K562 (cell line): ENCODE measurements at regions not wholly inside any gene's neighbourhood (a gene's known extent, or its start where the extent isn't known, plus 50 kb on each side); places are given as distances from the start of the nearest gene placed in this dataset.

Source experiments
- ATAC-seq: fragments of 200-7000 bp; cut with Tn5 transposase; 3 replicates; pipeline ENCODE4 v1.9.1; 2020; ENCODE audit warnings: moderate library complexity
- BruUV-seq: library from RNA; stranded (reverse); fragments of 400-500 nt; replicated peaks from 2 replicates; lab custom pipeline; 2021; lab: Mats Ljungman, UMichigan
- CTCF ChIA-PET: fragments of 300-600 bp; formaldehyde crosslinking; extraction: SDS; loops from one replicate; lab custom pipeline; 2021; ENCODE audit warnings: low intra/inter-chr PET ratio; lab: Yijun Ruan, JAX
- POLR2A ChIA-PET: fragments of 300-600, 350-650 bp; sonication (Branson Sonifier 250); formaldehyde crosslinking; extraction: SDS; loops from one replicate; lab custom pipeline; 2021; ENCODE audit warnings: antibody characterized with exemption, inconsistent platforms; lab: Yijun Ruan, JAX
- DNase-seq, 4 experiments: peaks; one replicate each; pipeline versions ENCODE4 v3.0.0 to v3.0.0-alpha.2; 2011 to 2018; ENCODE audit warnings: low spot score in 3 of 4, mixed read lengths in 3 of 4; ENCODE audit errors: extremely low read depth in 1 of 4
- FAIRE-seq: peaks from 2 replicates; lab custom pipeline; 2011; peaks lifted over from hg19 to GRCh38; lab: Jason Lieb, UNC
- H2AFZ ChIP-seq: 2 replicates; pipeline ENCODE4 v1.6.0; 2011; ENCODE audit warnings: low read depth, low read length, control low read depth, inconsistent platforms
- H3K27ac ChIP-seq: fragments of 200-600 bp; 3 replicates; pipeline ENCODE4 v1.8.0; 2011; ENCODE audit warnings: low read depth, mild to moderate bottlenecking, control low read depth, inconsistent platforms, low read length, moderate library complexity, mixed read lengths; ENCODE audit errors: extremely low read depth
- H3K27me3 ChIP-seq, 2 experiments: fragments of 300-600 bp in 1 of 2; 2 replicates in 1 of 2; 3 replicates in 1 of 2; pipeline versions ENCODE4 v1.6.0 to v1.8.0; 2011; ENCODE audit warnings: inconsistent platforms in 2 of 2, low read length in 2 of 2, mild to moderate bottlenecking in 1 of 2, mixed read lengths in 1 of 2, moderate library complexity in 1 of 2; ENCODE audit not compliant: control insufficient read depth in 2 of 2, insufficient read depth in 2 of 2
- H3K36me3 ChIP-seq: fragments of 300-600 bp; 3 replicates; pipeline ENCODE4 v1.8.0; 2011; ENCODE audit warnings: mild to moderate bottlenecking, low read length, inconsistent platforms; ENCODE audit not compliant: control insufficient read depth, insufficient read depth
- H3K4me1 ChIP-seq, 2 experiments: fragments of 200-600 bp in 1 of 2; replicated peaks in 1 of 2; 2 replicates in 1 of 2; 3 replicates in 1 of 2; pipeline versions ENCODE4 v1.5.1 to v1.8.0; 2011; ENCODE audit warnings: inconsistent platforms in 2 of 2, low read length in 2 of 2, mild to moderate bottlenecking in 1 of 2, mixed read lengths in 1 of 2, moderate library complexity in 1 of 2; ENCODE audit not compliant: control insufficient read depth in 2 of 2, insufficient read depth in 2 of 2
- H3K4me2 ChIP-seq: 2 replicates; pipeline ENCODE4 v1.6.1; 2011; ENCODE audit warnings: low read length, control low read depth, inconsistent platforms, mixed read lengths; ENCODE audit not compliant: insufficient read depth
- H3K4me3 ChIP-seq: fragments of 200-600 bp; sonication (generic), shearing (Covaris generic); 2 replicates; pipeline ENCODE4 v1.5.1; 2016; ENCODE audit warnings: control low read depth, inconsistent platforms
- H3K79me2 ChIP-seq: fragments of 200-600 bp; 3 replicates; pipeline ENCODE4 v1.8.0; 2011; ENCODE audit warnings: low read length, inconsistent platforms; ENCODE audit not compliant: control insufficient read depth, insufficient read depth
- H3K9ac ChIP-seq, 2 experiments: 2 replicates each; pipeline versions ENCODE4 v1.6.0 to v1.6.1; 2011; ENCODE audit warnings: low read depth in 2 of 2, low read length in 2 of 2, control low read depth in 1 of 2, inconsistent platforms in 1 of 2, mild to moderate bottlenecking in 1 of 2, mixed read lengths in 1 of 2; ENCODE audit not compliant: insufficient read depth in 1 of 2
- H3K9me1 ChIP-seq: one replicate; pipeline ENCODE4 v1.6.0; 2011; ENCODE audit warnings: inconsistent platforms, mild to moderate bottlenecking, low read length, moderate library complexity; ENCODE audit not compliant: control insufficient read depth, insufficient read depth
- H3K9me3 ChIP-seq: replicated peaks from 2 replicates; pipeline ENCODE4 v1.5.1; 2011; ENCODE audit warnings: low read depth, low read length, inconsistent platforms; ENCODE audit not compliant: control insufficient read depth, insufficient read depth
- H4K20me1 ChIP-seq: replicated peaks from 2 replicates; pipeline ENCODE4 v1.6.1; 2011; ENCODE audit warnings: low read length, inconsistent platforms, mixed read lengths; ENCODE audit not compliant: control insufficient read depth, insufficient read depth
- BRF1 ChIP-seq: IDR thresholded peaks from 3 replicates; pipeline ENCODE4 v1.6.1; 2011; ENCODE audit warnings: borderline replicate concordance, mild to moderate bottlenecking; ENCODE audit not compliant: insufficient read length; ENCODE audit errors: extremely low read depth
- DMBX1 ChIP-seq: fragments of 250-450 bp; sonication (Bioruptor Pico); IDR thresholded peaks from 2 replicates; pipeline ENCODE4 v1.8.0; 2022; ENCODE audit warnings: inconsistent platforms, mild to moderate bottlenecking, moderate library complexity, borderline replicate concordance
- GMEB1 ChIP-seq: fragments of 250-450 bp; sonication (Bioruptor Pico); IDR thresholded peaks from 2 replicates; pipeline ENCODE4 v1.4.0; 2020; ENCODE audit warnings: mild to moderate bottlenecking
- PBX2 ChIP-seq, 2 experiments: IDR thresholded peaks in 1 of 2; conservative IDR thresholded peaks in 1 of 2; 2 replicates each; pipeline ENCODE4 v1.6.1; 2016; ENCODE audit warnings: low read depth in 2 of 2, mild to moderate bottlenecking in 1 of 2, missing compliant biosample characterization in 1 of 2, missing genetic modification characterization in 1 of 2, moderate library complexity in 1 of 2
- RUNX1 ChIP-seq: sonication (generic); IDR thresholded peaks from 2 replicates; pipeline ENCODE4 v1.6.1; 2016; ENCODE audit warnings: antibody characterized with exemption, low read depth
- SMARCE1 ChIP-seq: fragments of 450-650 bp; IDR thresholded peaks from 2 replicates; pipeline ENCODE4 v1.7.1; 2016; ENCODE audit warnings: mild to moderate bottlenecking
- ZBTB2 ChIP-seq: fragments of 450-650 bp; IDR thresholded peaks from 2 replicates; pipeline ENCODE4 v1.6.1; 2016; ENCODE audit warnings: antibody characterized with exemption
- WGBS: fragments of 100-300 bp; shearing (Covaris generic); methylation state at CpG from one replicate; pipeline ENCODE4 v1.1.6; 2016; ENCODE audit warnings: low coverage, mixed read lengths; ENCODE audit not compliant: insufficient coverage; ENCODE audit errors: missing lambda C conversion rate; 5-methylcytosine and 5-hydroxymethylcytosine counted together
- in situ Hi-C: fragments of 300-500 bp; cut with MboI; formaldehyde crosslinking; loops from 4 replicates; pipeline ENCODE4 v1.15.0; 2018; ENCODE audit warnings: inconsistent platforms, mixed read lengths
- intact Hi-C: fragments of 100-400 bp; cut with micrococcal nuclease; formaldehyde crosslinking; loops from 2 replicates; pipeline ENCODE4 v1.14.2; 2022

GRCh38 chr2:126239320-126239955 lies 416.5 kb upstream of the GYPC start:
- no peaks in the 10 kb centered on the region for H3K36me3 ChIP-seq
- H3K9me3 ChIP-seq = no peaks in the 10 kb centered on the region
- H3K4me1 ChIP-seq = no peaks in the 10 kb centered on the region
- no peaks in the 10 kb centered on the region for H3K79me2 ChIP-seq
- 27% methylated on average over 5 of the region's 5 CpGs for WGBS
- no peak overlapping the region for H2AFZ ChIP-seq
- ATAC-seq (no peak), DNase-seq (no peak), FAIRE-seq (no peak)
- CTCF ChIA-PET = no interaction called here
- no peaks in the 10 kb centered on the region for H3K9me1 ChIP-seq
- no peak overlapping the region for H3K27ac ChIP-seq
- H3K4me3 ChIP-seq = no peak overlapping the region
- no peak overlapping the region for H3K9ac ChIP-seq
- no TSS peak for BruUV-seq
- 0 out of 2 replicates have a peak, but pooled peaks cover 2% of the 10 kb centered on the region for H4K20me1 ChIP-seq
- no peak for TF ChIP-seq GMEB1 (CRISPR knock-in tag)
- in situ Hi-C loops (no loop called here), intact Hi-C loops (no loop called here)
- H3K27me3 ChIP-seq = no peaks in the 10 kb centered on the region
- no peak overlapping the region for H3K4me2 ChIP-seq
- POLR2A ChIA-PET = no interaction called here

- H2AFZ ChIP-seq = no peak overlapping the region
- H3K4me2 ChIP-seq = no peak overlapping the region
- DNase-seq (no peak), ATAC-seq (no peak), FAIRE-seq (no peak)
- 35% methylated on average over 2 of the region's 2 CpGs for WGBS
- CTCF ChIA-PET = no interaction called here
- H3K9me3 ChIP-seq = no peaks in the 10 kb centered on the region
- H3K4me1 ChIP-seq = no peaks in the 10 kb centered on the region
- H3K9me1 ChIP-seq = no peaks in the 10 kb centered on the region
- POLR2A ChIA-PET = no interaction called here
- H3K79me2 ChIP-seq = no peaks in the 10 kb centered on the region
- no peak overlapping the region for H3K27ac ChIP-seq
- no peaks in the 10 kb centered on the region for H3K36me3 ChIP-seq
- no TSS peak for BruUV-seq
- in situ Hi-C loops = no loop called here
- H3K27me3 ChIP-seq = no peaks in the 10 kb centered on the region
- intact Hi-C loops = loop anchor here (10.0 kb wide), 2 partner anchors 114 to 284 kb away; no protein-coding TSS in a partner anchor
- H3K9ac ChIP-seq = no peak overlapping the region
- 0 out of 2 replicates have a peak, but pooled peaks cover 2% of the 10 kb centered on the region for H4K20me1 ChIP-seq
- no peak overlapping the region for H3K4me3 ChIP-seq
- no peak for TF ChIP-seq PBX2 (CRISPR knock-in tag; IDR thresholded peaks at IDR 0.05; ENCODE audit: low read depth)
- TF ChIP-seq PBX2 (tag; conservative IDR thresholded peaks at IDR 0.05; ENCODE audit: low read depth) = no peak
- no peak for TF ChIP-seq BRF1
- no peak for TF ChIP-seq ZBTB2
- TF ChIP-seq RUNX1 = no peak
- TF ChIP-seq SMARCE1 = no peak
- no peak for TF ChIP-seq DMBX1 (CRISPR knock-in tag)
Measured at GRCh38 chr2:126241001-126241400, 415.0 kb upstream of the GYPC start.
